ENCODE measurements at regions not wholly inside any gene's neighbourhood (a gene's known extent, or its start where the extent isn't known, plus 50 kb on each side); places are given as distances from the start of the nearest gene placed in this dataset.
"Not testable (repeated sequence)": the region's sequence is repeated elsewhere in the genome, so short reads cannot be mapped to it uniquely, and the experiment has no call there.

- no peak overlapping the region for H3K4me3 ChIP-seq (ENCODE audit: low read depth, low read length)
- TF ChIP-seq CTCF (conservative IDR thresholded peaks at IDR 0.05; ENCODE audit: low read depth, low read length), result no peak
- no peak for DNase-seq (ENCODE audit: low read depth)
Observed at GRCh38 chr4:12028258-12028657, 599.6 kb upstream of the HS3ST1 start.

- no peak overlapping the region for H3K4me3 ChIP-seq (ENCODE audit: low read depth, low read length)
- DNase-seq (ENCODE audit: low read depth), result no peak
- no peak for TF ChIP-seq CTCF (conservative IDR thresholded peaks at IDR 0.05; ENCODE audit: low read depth, low read length)
Observed at GRCh38 chr4:12022409-12022808, 593.7 kb upstream of the HS3ST1 start.

- H3K4me3 ChIP-seq (ENCODE audit: low read depth, low read length), result no peak overlapping the region
Observed at GRCh38 chr4:12016729-12017128, 588.0 kb upstream of the HS3ST1 start.

GRCh38 chr4:12005471-12005870 is 576.8 kb upstream of the HS3ST1 start:
- TF ChIP-seq CTCF (conservative IDR thresholded peaks at IDR 0.05; ENCODE audit: low read depth, low read length), result no peak
- DNase-seq (ENCODE audit: low read depth), result no peak
- H3K4me3 ChIP-seq (ENCODE audit: low read depth, low read length), result no peak overlapping the region

More at GRCh38 chr4:12016729-12017128, 588.0 kb upstream of the HS3ST1 start:
- no peak for TF ChIP-seq CTCF (conservative IDR thresholded peaks at IDR 0.05; ENCODE audit: low read depth, low read length)
- no peak for DNase-seq (ENCODE audit: low read depth)

GRCh38 chr4:11996581-11996980 is 567.9 kb upstream of the HS3ST1 start:
- not testable (repeated sequence) for DNase-seq (ENCODE audit: low read depth); H3K4me3 ChIP-seq (ENCODE audit: low read depth, low read length)

- TF ChIP-seq CTCF (conservative IDR thresholded peaks at IDR 0.05; ENCODE audit: low read depth, low read length), result no peak
- no peak overlapping the region for H3K4me3 ChIP-seq (ENCODE audit: low read depth, low read length)
- DNase-seq (ENCODE audit: low read depth), result no peak
Observed at GRCh38 chr4:11976726-11977263, 548.1 kb upstream of the HS3ST1 start.

GRCh38 chr4:11973270-11973669 is 544.6 kb upstream of the HS3ST1 start:
- H3K4me3 ChIP-seq (ENCODE audit: low read depth, low read length), result no peak overlapping the region
- no peak for DNase-seq (ENCODE audit: low read depth)
- TF ChIP-seq CTCF (conservative IDR thresholded peaks at IDR 0.05; ENCODE audit: low read depth, low read length), result no peak

Measured in epithelial cell of proximal tubule (primary cell).